Progenitor cell of endocrine pancreas (in vitro differentiated cells): ENCODE measurements at regions not wholly inside any gene's neighbourhood (a gene's known extent, or its start where the extent isn't known, plus 50 kb on each side); places are given as distances from the start of the nearest gene placed in this dataset.

Experiments used
- DNase-seq: peaks from one replicate; pipeline ENCODE4 v3.0.0; 2021; ENCODE audit warnings: low spot score; ENCODE audit not compliant: unreplicated experiment
- H3K27ac Mint-ChIP-seq: 2 replicates; pipeline ENCODE4 v1.8.0; 2021; ENCODE audit warnings: mild to moderate bottlenecking, moderate library complexity, mixed read lengths
- H3K27me3 Mint-ChIP-seq: 2 replicates; pipeline ENCODE4 v1.8.0; 2021; ENCODE audit warnings: mixed read lengths
- H3K36me3 Mint-ChIP-seq: 2 replicates; pipeline ENCODE4 v1.8.0; 2022; ENCODE audit warnings: mixed read lengths; ENCODE audit not compliant: insufficient read depth
- H3K4me1 Mint-ChIP-seq: 2 replicates; pipeline ENCODE4 v1.8.0; 2021; ENCODE audit warnings: low read depth, mixed read lengths
- H3K4me3 Mint-ChIP-seq: 2 replicates; pipeline ENCODE4 v1.8.0; 2021; ENCODE audit warnings: low read depth, mild to moderate bottlenecking, moderate library complexity, mixed read lengths
- H3K9me3 Mint-ChIP-seq: 2 replicates; pipeline ENCODE4 v1.8.0; 2021; ENCODE audit warnings: low read depth, mixed read lengths
- CTCF ChIP-seq: fragments of 200-600 bp; sonication (generic); IDR thresholded peaks from one replicate; pipeline ENCODE4 v1.5.0; 2021; ENCODE audit warnings: antibody characterized with exemption, mild to moderate bottlenecking; ENCODE audit not compliant: unreplicated experiment

- Mint-ChIP-seq H3K4me3 (no peak overlapping the region), H3K27ac (no peak overlapping the region)
- TF ChIP-seq CTCF = no peak
Observed at GRCh38 chr2:30332791-30333453, 101.6 kb downstream of the LBH start.

DNA sequence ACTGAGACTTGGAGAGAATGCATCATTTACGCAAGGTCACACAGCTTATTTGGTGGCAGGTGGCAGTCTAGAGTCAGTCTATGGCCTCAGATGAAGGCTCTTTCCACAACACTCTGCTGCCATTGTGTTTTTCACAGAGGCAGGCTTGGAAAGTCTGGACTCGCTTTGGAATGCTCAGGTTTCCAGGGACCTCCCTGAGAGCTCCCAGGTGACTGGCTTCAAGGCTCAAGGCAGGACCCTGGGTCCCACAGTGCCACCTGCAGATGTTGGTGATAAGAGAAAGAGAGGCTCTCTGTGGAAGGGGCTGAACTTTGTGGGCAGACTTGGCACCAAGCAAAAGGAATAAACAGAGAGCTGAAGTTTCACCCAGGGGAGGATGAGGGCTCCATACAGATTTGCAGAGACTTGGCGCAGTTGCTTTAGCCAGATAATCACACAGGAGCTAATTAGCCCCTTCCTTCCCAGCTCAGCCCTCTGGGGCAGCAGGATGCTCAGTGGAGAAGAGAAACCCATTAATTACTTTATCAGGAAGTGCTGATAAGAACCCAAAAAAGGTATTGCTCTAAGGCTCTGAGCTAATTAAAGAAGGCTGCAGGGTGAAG is 103.5 kb downstream of the LBH start:
- Mint-ChIP-seq H3K4me1 (peaks cover 19% of the 10 kb centered on the region), H3K27me3 (peaks cover 5% of the 10 kb centered on the region), H3K36me3 (no peaks in the 10 kb centered on the region), H3K9me3 (no peaks in the 10 kb centered on the region), H3K27ac (no peak overlapping the region), H3K4me3 (no peak overlapping the region)
- TF ChIP-seq CTCF = peak; percentile 15
- DNase-seq = no peak

More at GRCh38 chr2:30332791-30333453, 101.6 kb downstream of the LBH start:
- no peak for DNase-seq
- H3K9me3 Mint-ChIP-seq = no peaks in the 10 kb centered on the region
- no peaks in the 10 kb centered on the region for H3K36me3 Mint-ChIP-seq
- peaks cover 19% of the 10 kb centered on the region for H3K4me1 Mint-ChIP-seq
- peaks cover 5% of the 10 kb centered on the region for H3K27me3 Mint-ChIP-seq

DNA sequence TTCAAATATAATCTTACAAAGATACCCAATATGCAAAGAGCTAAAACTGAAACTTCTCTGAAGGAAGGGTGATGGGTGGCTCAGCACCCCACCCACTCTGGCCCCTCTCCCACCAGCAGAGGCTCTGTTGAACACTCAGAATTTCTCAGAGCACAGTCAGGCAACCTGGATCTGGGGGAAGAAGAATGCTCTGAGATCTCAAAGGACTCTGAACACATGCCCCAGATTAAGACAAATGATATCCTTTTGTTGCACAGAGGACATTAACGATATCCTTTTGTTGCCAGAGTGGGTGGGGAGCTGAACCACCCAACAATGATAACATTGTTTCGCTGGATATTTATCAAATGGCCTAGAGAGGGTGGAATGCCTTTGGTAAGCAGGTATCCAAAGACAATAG is 104.8 kb downstream of the LBH start:
- no peak overlapping the region for H3K27ac Mint-ChIP-seq
- peaks cover 19% of the 10 kb centered on the region for H3K4me1 Mint-ChIP-seq
- peaks cover 5% of the 10 kb centered on the region for H3K27me3 Mint-ChIP-seq
- peak; percentile 6 for TF ChIP-seq CTCF
- no peaks in the 10 kb centered on the region for H3K9me3 Mint-ChIP-seq
- H3K4me3 Mint-ChIP-seq = no peak overlapping the region
- no peak for DNase-seq
- H3K36me3 Mint-ChIP-seq = no peaks in the 10 kb centered on the region

DNA sequence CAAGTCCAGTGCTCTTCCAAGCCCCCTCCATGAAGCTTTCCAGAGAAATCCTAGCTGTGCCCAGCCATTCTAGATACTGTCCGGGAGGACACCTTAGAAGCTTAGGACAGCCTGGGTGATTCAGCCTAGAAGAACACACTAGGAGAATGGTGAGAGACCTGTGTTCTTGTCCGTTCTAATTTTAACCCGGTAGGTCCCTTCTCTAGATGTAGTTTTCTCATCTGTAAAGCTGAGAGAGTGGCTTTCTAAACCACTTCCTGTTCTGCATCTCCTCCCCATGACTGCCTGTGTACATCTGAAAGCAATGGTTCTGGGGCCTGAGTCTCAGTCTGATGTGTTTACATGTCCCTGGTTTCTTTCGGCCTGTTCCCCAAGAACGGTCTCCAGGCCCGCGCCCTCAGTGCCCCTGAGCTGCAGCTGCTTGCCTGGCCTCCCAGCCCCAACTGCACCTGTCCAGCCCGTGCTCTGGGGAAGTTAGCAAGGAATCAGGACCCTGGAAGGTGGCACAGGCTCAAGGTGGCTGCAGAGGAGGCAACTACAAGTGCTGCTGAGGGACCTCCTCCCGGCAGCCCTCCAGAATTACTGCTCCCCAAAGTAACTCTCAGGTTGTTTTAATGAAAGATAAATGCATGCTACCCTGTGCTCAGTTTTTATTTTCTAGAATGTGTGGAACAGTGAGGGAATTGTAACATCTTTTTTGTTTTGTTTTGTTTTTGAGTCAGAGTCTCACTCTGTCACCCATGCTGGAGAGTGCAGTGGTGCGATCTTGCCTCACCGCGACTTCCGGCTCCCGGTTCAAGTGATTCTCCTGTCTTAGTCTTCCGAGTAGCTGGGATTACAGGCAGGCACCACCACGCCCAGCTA is 105.9 kb downstream of the LBH start:
- H3K27ac Mint-ChIP-seq = no peak overlapping the region
- peaks cover 5% of the 10 kb centered on the region for H3K27me3 Mint-ChIP-seq
- no peak for TF ChIP-seq CTCF
- no peak for DNase-seq
- no peaks in the 10 kb centered on the region for H3K36me3 Mint-ChIP-seq
- H3K4me1 Mint-ChIP-seq = peaks cover 19% of the 10 kb centered on the region
- H3K4me3 Mint-ChIP-seq = no peak overlapping the region
- peaks cover 3% of the 10 kb centered on the region for H3K9me3 Mint-ChIP-seq

GRCh38 chr2:30338475-30338874 is 107.1 kb downstream of the LBH start:
- H3K27me3 Mint-ChIP-seq = peaks cover 4% of the 10 kb centered on the region
- TF ChIP-seq CTCF = no peak
- no peak overlapping the region for H3K27ac Mint-ChIP-seq
- H3K4me3 Mint-ChIP-seq = no peak overlapping the region
- H3K9me3 Mint-ChIP-seq = peaks cover 11% of the 10 kb centered on the region
- peaks cover 19% of the 10 kb centered on the region for H3K4me1 Mint-ChIP-seq
- no peak for DNase-seq
- no peaks in the 10 kb centered on the region for H3K36me3 Mint-ChIP-seq
